WERI-Rb-1 (cell line): ENCODE measurements at regions not wholly inside any gene's neighbourhood (a gene's known extent, or its start where the extent isn't known, plus 50 kb on each side); places are given as distances from the start of the nearest gene placed in this dataset.

Experiments
- DNase-seq: peaks from one replicate; pipeline ENCODE4 v3.0.0-alpha.2; 2020
- H3K27ac ChIP-seq: fragments of 250-450 bp; sonication (Bioruptor Pico); 2 replicates; pipeline ENCODE4 v1.5.1; 2020; ENCODE audit warnings: mild to moderate bottlenecking, moderate library complexity
- H3K27me3 ChIP-seq: fragments of 250-450 bp; sonication (Bioruptor Pico); 2 replicates; pipeline ENCODE4 v1.5.1; 2021; ENCODE audit warnings: mild to moderate bottlenecking, low read depth, moderate library complexity; ENCODE audit not compliant: insufficient read depth, severe bottlenecking
- H3K36me3 ChIP-seq: fragments of 250-450 bp; sonication (Bioruptor Pico); 2 replicates; pipeline ENCODE4 v1.5.1; 2020; ENCODE audit warnings: mild to moderate bottlenecking, moderate library complexity
- H3K4me3 ChIP-seq: 2 replicates; pipeline ENCODE4 v1.5.1; 2011; ENCODE audit warnings: low read depth, mild to moderate bottlenecking, control low read depth, low read length
- H3K9me3 ChIP-seq: fragments of 250-450 bp; sonication (Bioruptor Pico); 2 replicates; pipeline ENCODE4 v1.5.1; 2021; ENCODE audit warnings: mild to moderate bottlenecking, moderate library complexity; ENCODE audit not compliant: severe bottlenecking
- CTCF ChIP-seq: IDR thresholded peaks from 2 replicates; pipeline ENCODE4 v1.5.1; 2011; ENCODE audit warnings: low read depth, mild to moderate bottlenecking, control low read depth, inconsistent platforms, low read length

- TF ChIP-seq CTCF, result no peak
- no peaks in the 10 kb centered on the region for H3K36me3 ChIP-seq
- no peaks in the 10 kb centered on the region for H3K9me3 ChIP-seq
- no peaks in the 10 kb centered on the region for H3K27me3 ChIP-seq
- no peak overlapping the region for H3K27ac ChIP-seq
- H3K4me3 ChIP-seq, result no peak overlapping the region
- no peak for DNase-seq
Measured at GRCh38 chr1:25034736-25035522, 104.9 kb upstream of the RUNX3 start.

- H3K27ac ChIP-seq, result no peak overlapping the region
- H3K36me3 ChIP-seq, result no peaks in the 10 kb centered on the region
- TF ChIP-seq CTCF, result no peak
- H3K27me3 ChIP-seq, result no peaks in the 10 kb centered on the region
- no peak for DNase-seq
- no peaks in the 10 kb centered on the region for H3K9me3 ChIP-seq
- no peak overlapping the region for H3K4me3 ChIP-seq
Measured at GRCh38 chr1:25033828-25034705, 104.0 kb upstream of the RUNX3 start.

- Histone ChIP-seq H3K4me3 (no peak overlapping the region), H3K27me3 (no peaks in the 10 kb centered on the region), H3K36me3 (no peaks in the 10 kb centered on the region), H3K27ac (no peak overlapping the region), H3K9me3 (no peaks in the 10 kb centered on the region)
- DNase-seq, result no peak
- TF ChIP-seq CTCF, result no peak
Measured at GRCh38 chr1:25033030-25033827, 103.2 kb upstream of the RUNX3 start.

GRCh38 chr1:25031966-25032667, 102.0 kb upstream of the RUNX3 start:
- Histone ChIP-seq H3K27me3 (no peaks in the 10 kb centered on the region), H3K9me3 (no peaks in the 10 kb centered on the region), H3K36me3 (no peaks in the 10 kb centered on the region), H3K4me3 (no peak overlapping the region), H3K27ac (no peak overlapping the region)
- TF ChIP-seq CTCF, result no peak
- no peak for DNase-seq

GRCh38 chr1:25031601-25031965, 101.5 kb upstream of the RUNX3 start:
- Histone ChIP-seq H3K9me3 (no peaks in the 10 kb centered on the region), H3K4me3 (no peak overlapping the region), H3K36me3 (no peaks in the 10 kb centered on the region), H3K27me3 (no peaks in the 10 kb centered on the region), H3K27ac (no peak overlapping the region)
- no peak for TF ChIP-seq CTCF
- DNase-seq, result no peak
